ENCODE measurements at regions not wholly inside any gene's neighbourhood (a gene's known extent, or its start where the extent isn't known, plus 50 kb on each side); places are given as distances from the start of the nearest gene placed in this dataset.
A peak's percentile ranks its signal among the peaks of the same experiment; 100 is the strongest.
"Not testable (repeated sequence)": the region's sequence is repeated elsewhere in the genome, so short reads cannot be mapped to it uniquely, and the experiment has no call there.

- DNase-seq (ENCODE audit: low read depth, low spot score): not testable (repeated sequence)
Measured at GRCh38 chr1:144516172-144516571, 54.7 kb upstream of the NBPF15 start.

GRCh38 chr1:144516906-144517305 is 55.4 kb upstream of the NBPF15 start:
- not testable (repeated sequence) for DNase-seq (ENCODE audit: low read depth, low spot score)

DNA sequence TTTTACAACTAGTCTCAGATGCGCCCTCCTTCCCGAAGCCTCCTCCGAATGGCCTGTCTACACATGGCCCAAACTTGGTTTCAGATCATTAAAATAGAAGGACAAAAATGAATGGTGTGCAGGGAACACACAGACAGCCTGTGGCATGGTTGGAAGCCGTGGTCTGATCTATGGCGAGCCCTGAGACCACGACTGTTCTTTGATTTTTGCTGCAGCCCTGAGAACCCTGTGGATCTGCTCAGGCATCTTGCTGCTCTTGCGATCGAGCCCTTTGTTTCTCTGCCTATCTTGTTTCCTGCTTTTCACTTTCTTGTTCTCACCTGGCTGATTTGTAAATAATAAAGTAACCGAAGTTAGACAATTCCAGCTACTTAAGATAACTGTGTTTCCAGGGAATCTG is 57.0 kb upstream of the NBPF15 start:
- DNase-seq (ENCODE audit: low read depth, low spot score): not testable (repeated sequence)

DNA sequence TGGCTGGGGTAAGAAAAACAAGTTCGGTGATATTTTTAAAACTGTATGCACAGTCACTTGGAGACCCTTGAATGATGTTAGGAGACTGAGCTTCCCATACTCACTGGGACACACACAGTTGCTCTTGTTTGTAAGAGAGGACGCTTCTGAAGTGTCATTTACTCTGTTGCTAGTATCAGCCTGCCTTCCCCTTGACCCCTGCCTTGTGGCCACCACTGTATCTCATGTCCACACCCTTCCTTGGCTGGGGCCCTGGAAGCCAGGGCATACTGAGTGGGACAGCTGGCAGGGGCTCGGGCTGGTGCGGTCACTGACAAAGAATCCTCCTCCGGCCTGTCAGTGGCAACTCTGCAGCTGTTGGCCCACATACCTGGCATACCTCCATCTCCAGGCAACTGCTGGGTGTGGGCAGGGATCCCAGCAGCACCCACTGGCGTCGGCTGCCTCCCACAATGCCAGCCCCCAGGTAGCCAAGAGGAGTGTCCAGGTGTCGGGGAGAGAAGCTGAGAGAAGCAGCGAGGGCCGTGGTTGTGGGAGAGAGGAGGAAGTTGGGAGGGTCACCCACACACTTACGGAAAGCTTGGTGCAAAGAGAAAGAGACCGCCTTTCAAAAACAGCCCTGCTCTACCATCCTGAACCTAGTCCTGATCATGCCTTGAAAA is 58.2 kb upstream of the NBPF15 start:
- not testable (repeated sequence) for DNase-seq (ENCODE audit: low read depth, low spot score)

DNA sequence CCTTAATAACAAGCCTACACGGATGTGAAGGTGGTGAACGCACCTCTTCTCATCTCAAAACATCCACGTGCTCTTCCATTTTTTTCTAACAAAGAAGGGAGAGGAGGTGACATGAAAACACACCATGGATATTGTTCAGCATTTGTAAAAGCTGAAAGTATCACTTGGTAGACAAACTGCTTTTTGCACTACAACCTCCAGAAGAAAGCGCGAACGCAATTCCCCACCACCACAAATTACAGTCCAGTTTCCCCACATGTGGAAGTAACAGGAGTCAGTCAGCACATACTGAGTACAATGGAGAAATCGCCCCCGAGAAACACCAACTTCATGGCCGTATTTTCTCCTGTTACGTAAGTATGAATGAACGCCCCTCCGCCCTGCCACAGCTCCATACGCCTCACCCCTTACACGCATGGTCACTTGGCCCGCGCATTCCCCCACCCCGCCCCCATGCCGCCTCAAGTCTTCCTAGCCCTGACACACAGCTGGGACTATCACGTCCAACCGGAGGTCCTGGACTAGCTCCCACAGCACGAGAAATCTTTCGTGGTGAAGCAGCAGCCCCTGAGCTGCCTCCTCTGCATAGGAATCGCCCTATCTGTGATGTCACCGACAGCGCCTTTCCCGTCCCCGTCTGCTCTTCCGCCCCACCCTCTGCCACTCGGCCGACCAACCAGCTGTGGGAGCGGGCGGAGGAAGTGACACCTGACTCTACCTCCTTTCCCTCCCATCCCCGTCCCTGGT is 62.4 kb upstream of the NBPF15 start:
- peak; percentile 59 for DNase-seq (ENCODE audit: low read depth, low spot score)

- DNase-seq (ENCODE audit: low read depth, low spot score): not testable (repeated sequence)
Measured at GRCh38 chr1:144532156-144532607, 60.5 kb upstream of the PPIAL4F start.

GRCh38 chr1:144533480-144533879 is 59.2 kb upstream of the PPIAL4F start:
- DNase-seq (ENCODE audit: low read depth, low spot score): not testable (repeated sequence)

DNA sequence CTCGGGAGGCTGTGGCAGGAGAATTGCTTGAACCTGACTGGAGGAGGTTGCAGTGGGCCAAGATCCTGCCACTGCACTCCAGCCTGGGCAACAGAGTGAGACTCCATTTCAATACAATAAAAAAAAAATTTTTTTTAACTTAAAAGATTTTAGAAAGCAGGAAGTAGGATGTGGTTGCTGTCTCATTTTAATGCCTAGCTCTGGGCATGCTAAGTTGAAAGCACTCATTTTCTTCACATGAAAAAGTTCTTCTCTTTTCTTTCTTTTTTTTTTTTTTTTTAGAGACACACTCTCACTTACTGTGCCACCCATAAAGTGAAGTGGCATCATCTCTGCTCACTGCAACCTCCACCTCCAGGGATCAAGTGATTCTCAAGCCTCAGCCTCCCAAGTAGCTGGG is 58.4 kb upstream of the PPIAL4F start:
- DNase-seq (ENCODE audit: low read depth, low spot score): not testable (repeated sequence)

- DNase-seq (ENCODE audit: low read depth, low spot score): not testable (repeated sequence)
Measured at GRCh38 chr1:144536677-144537076, 56.0 kb upstream of the PPIAL4F start.

GRCh38 chr1:144537234-144537633 is 55.5 kb upstream of the PPIAL4F start:
- not testable (repeated sequence) for DNase-seq (ENCODE audit: low read depth, low spot score)

DNA sequence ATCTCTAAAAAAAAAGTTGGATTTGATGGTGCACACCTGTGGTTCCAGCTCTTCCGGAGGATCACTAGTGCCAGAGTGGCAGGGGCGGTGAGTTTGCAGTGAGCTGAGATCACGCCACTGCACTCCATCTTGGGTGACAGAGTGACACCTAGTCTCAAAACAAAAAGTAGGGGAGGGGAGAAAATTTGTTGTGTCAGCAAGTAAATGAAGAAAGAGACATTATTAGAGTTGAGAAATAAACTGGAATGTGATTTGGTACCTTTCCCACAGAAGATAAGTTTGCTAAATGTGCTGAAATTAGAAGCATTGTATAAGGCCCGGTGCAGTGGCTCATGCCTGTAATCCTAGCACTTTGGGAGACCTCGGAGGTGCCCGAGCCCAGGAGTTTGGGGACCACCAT is 54.0 kb upstream of the PPIAL4F start:
- not testable (repeated sequence) for DNase-seq (ENCODE audit: low read depth, low spot score)

DNA sequence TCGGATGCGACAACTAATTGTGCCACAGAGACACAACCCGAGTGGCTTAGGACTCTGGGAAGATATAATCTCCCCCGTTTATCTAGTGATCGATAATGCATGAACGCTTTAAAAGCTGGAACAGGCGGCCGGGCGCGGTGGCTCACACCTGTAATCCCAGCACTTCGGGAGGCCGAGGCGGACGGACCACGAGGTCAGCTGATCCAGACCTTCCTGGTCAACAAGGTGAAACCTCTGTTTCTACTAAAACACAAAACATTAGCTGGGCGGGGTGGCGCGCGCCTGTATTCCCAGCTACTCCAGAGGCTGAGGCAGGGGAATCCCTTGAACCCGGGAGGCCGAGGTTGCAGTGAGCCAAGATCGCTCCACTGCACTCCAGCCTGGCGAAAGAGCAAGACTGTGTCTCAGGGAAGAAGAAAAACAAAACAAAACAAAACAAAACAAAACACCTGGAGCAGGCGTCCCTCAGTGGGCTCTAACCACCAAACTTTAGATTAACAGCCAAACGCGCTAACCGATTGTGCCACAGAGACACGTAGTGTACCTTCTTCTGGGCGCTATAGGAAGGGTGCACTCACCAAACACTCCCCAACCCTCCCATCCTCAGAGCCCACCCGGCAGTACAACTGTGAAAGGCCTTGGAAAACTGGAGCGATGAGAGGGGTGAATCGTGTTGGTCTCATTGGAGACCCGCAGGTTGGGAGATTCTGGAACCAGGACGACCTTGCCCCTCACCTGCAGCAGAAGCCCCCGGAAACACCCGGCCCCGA is 53.3 kb upstream of the PPIAL4F start:
- DNase-seq (ENCODE audit: low read depth, low spot score): not testable (repeated sequence)
